Upper lobe of left lung (tissue), 4 donors: ENCODE measurements at regions not wholly inside any gene's neighbourhood (a gene's known extent, or its start where the extent isn't known, plus 50 kb on each side); places are given as distances from the start of the nearest gene placed in this dataset.

Experiments used
- POLR2A ChIP-seq, 4 donors: fragments of 450-650 bp; IDR thresholded peaks; one replicate each; pipeline ENCODE4 v1.5.1; 2016 to 2017; ENCODE audit warnings: antibody characterized with exemption in 4 of 4, mild to moderate bottlenecking in 2 of 4
- POLR2AphosphoS5 ChIP-seq, 2 donors: sonication (generic); formaldehyde crosslinking; IDR thresholded peaks; one replicate each; pipeline ENCODE4 v1.5.1; 2017; ENCODE audit warnings: antibody characterized with exemption in 2 of 2
- TF ChIP-seq, protein P1 (sequence below), 6 experiments: fragments of 450-650 bp in 4 of 6; fragments of 200-600 bp in 2 of 6; sonication (generic) in 2 of 6; IDR thresholded peaks; one replicate each; pipeline ENCODE4 v1.5.1; 2016 to 2019; ENCODE audit warnings: antibody characterized with exemption in 6 of 6

GRCh38 chr6:22221211-22221610 lies 75.6 kb downstream of the PRL start:
- no peak for TF ChIP-seq POLR2A (IDR thresholded peaks at IDR 0.05)
- TF ChIP-seq, protein P1, sequence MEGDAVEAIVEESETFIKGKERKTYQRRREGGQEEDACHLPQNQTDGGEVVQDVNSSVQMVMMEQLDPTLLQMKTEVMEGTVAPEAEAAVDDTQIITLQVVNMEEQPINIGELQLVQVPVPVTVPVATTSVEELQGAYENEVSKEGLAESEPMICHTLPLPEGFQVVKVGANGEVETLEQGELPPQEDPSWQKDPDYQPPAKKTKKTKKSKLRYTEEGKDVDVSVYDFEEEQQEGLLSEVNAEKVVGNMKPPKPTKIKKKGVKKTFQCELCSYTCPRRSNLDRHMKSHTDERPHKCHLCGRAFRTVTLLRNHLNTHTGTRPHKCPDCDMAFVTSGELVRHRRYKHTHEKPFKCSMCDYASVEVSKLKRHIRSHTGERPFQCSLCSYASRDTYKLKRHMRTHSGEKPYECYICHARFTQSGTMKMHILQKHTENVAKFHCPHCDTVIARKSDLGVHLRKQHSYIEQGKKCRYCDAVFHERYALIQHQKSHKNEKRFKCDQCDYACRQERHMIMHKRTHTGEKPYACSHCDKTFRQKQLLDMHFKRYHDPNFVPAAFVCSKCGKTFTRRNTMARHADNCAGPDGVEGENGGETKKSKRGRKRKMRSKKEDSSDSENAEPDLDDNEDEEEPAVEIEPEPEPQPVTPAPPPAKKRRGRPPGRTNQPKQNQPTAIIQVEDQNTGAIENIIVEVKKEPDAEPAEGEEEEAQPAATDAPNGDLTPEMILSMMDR (IDR thresholded peaks at IDR 0.05) = no peak
- no peak for TF ChIP-seq POLR2AphosphoS5 (IDR thresholded peaks at IDR 0.05)
